IMR-90 (cell line): ENCODE measurements at regions not wholly inside any gene's neighbourhood (a gene's known extent, or its start where the extent isn't known, plus 50 kb on each side); places are given as distances from the start of the nearest gene placed in this dataset.

Experiments used
- ATAC-seq: fragments of 200-7000 bp; cut with Tn5 transposase; 2 replicates; pipeline ENCODE4 v1.9.1; 2020; ENCODE audit warnings: low read depth, mild to moderate bottlenecking, moderate library complexity
- BruUV-seq: library from RNA; stranded (reverse); fragments of 400-500 nt; replicated peaks from 2 replicates; lab custom pipeline; 2021; lab: Mats Ljungman, UMichigan
- CTCF ChIA-PET: fragments of 300-600 bp; formaldehyde crosslinking; extraction: SDS; loops from one replicate; lab custom pipeline; 2021; ENCODE audit warnings: antibody characterized with exemption; lab: Yijun Ruan, JAX
- POLR2A ChIA-PET: fragments of 300-600 bp; sonication (Branson Sonifier 250); formaldehyde crosslinking; loops from one replicate; lab custom pipeline; 2022; ENCODE audit warnings: antibody characterized with exemption; ENCODE audit not compliant: unreplicated experiment; lab: Charles Lee
- DNase-seq: peaks from one replicate; pipeline ENCODE4 v3.0.0; 2013
- H2AFZ ChIP-seq: replicated peaks from 2 replicates; pipeline ENCODE3; 2013; ENCODE audit warnings: low read length, mild to moderate bottlenecking; ENCODE audit not compliant: poor library complexity
- H2AK5ac ChIP-seq: 2 replicates; pipeline ENCODE4 v1.6.1; 2013; ENCODE audit warnings: low read depth, low read length, inconsistent platforms
- H2AK9ac ChIP-seq: replicated peaks from 2 replicates; pipeline ENCODE3; 2013; ENCODE audit warnings: mild to moderate bottlenecking, low read depth, low read length, moderate library complexity; ENCODE audit not compliant: poor library complexity
- H2BK120ac ChIP-seq: 2 replicates; pipeline ENCODE4 v1.6.1; 2013; ENCODE audit warnings: low read depth, low read length, inconsistent platforms
- H2BK15ac ChIP-seq: 3 replicates; pipeline ENCODE4 v1.6.1; 2013; ENCODE audit warnings: low read depth, low read length, inconsistent platforms
- H2BK20ac ChIP-seq: 2 replicates; pipeline ENCODE4 v1.6.1; 2013; ENCODE audit warnings: low read depth, mild to moderate bottlenecking, inconsistent platforms, low read length, moderate library complexity
- H2BK5ac ChIP-seq: 2 replicates; pipeline ENCODE4 v1.6.1; 2013; ENCODE audit warnings: mild to moderate bottlenecking, low read depth, low read length, inconsistent platforms; ENCODE audit not compliant: poor library complexity, severe bottlenecking
- H3K14ac ChIP-seq: replicated peaks from 2 replicates; pipeline ENCODE4 v1.6.1; 2013; ENCODE audit warnings: low read depth, low read length, inconsistent platforms
- H3K18ac ChIP-seq: 2 replicates; pipeline ENCODE4 v1.6.1; 2013; ENCODE audit warnings: low read depth, low read length, control low read depth
- H3K23ac ChIP-seq: 2 replicates; pipeline ENCODE4 v1.6.1; 2013; ENCODE audit warnings: low read depth, low read length, inconsistent platforms
- H3K27ac ChIP-seq: 2 replicates; pipeline ENCODE4 v1.5.1; 2013; ENCODE audit warnings: mild to moderate bottlenecking, control low read depth, low read length; ENCODE audit not compliant: insufficient read depth
- H3K27me3 ChIP-seq: 2 replicates; pipeline ENCODE4 v1.6.1; 2013; ENCODE audit warnings: low read length; ENCODE audit not compliant: control insufficient read depth, insufficient read depth
- H3K36me3 ChIP-seq: 2 replicates; pipeline ENCODE4 v1.6.1; 2013; ENCODE audit warnings: low read length, mixed read lengths; ENCODE audit not compliant: control insufficient read depth, insufficient read depth
- H3K4ac ChIP-seq: 2 replicates; pipeline ENCODE4 v1.6.1; 2013; ENCODE audit warnings: low read depth, low read length, inconsistent platforms
- H3K4me1 ChIP-seq: 2 replicates; pipeline ENCODE4 v1.6.1; 2013; ENCODE audit warnings: low read length, mixed read lengths; ENCODE audit not compliant: control insufficient read depth, insufficient read depth
- H3K4me2 ChIP-seq: 2 replicates; pipeline ENCODE4 v1.6.1; 2013; ENCODE audit warnings: low read depth, mild to moderate bottlenecking, control low read depth, low read length, moderate library complexity
- H3K4me3 ChIP-seq: 2 replicates; pipeline ENCODE4 v1.5.1; 2013; ENCODE audit warnings: low read depth, mild to moderate bottlenecking, control low read depth, low read length, moderate library complexity; ENCODE audit not compliant: insufficient read depth
- H3K56ac ChIP-seq: 2 replicates; pipeline ENCODE4 v1.6.1; 2013; ENCODE audit warnings: low read length, inconsistent platforms; ENCODE audit not compliant: insufficient read depth; ENCODE audit errors: extremely low read depth
- H3K79me1 ChIP-seq, 2 experiments: 2 replicates each; pipeline ENCODE4 v1.6.1; 2013; ENCODE audit warnings: low read length in 2 of 2, inconsistent platforms in 1 of 2, low read depth in 1 of 2
- H3K9ac ChIP-seq: 2 replicates; pipeline ENCODE4 v1.6.1; 2013; ENCODE audit warnings: low read depth, low read length, control low read depth
- H3K9me1 ChIP-seq: 2 replicates; pipeline ENCODE4 v1.6.1; 2013; ENCODE audit warnings: low read length, inconsistent platforms; ENCODE audit not compliant: insufficient read depth
- H3K9me3 ChIP-seq: 2 replicates; pipeline ENCODE4 v1.6.1; 2013; ENCODE audit warnings: low read length; ENCODE audit not compliant: control insufficient read depth, insufficient read depth
- H4K20me1 ChIP-seq: 2 replicates; pipeline ENCODE4 v1.6.1; 2013; ENCODE audit warnings: low read length, inconsistent platforms; ENCODE audit not compliant: insufficient read depth
- H4K5ac ChIP-seq: 2 replicates; pipeline ENCODE4 v1.6.1; 2013; ENCODE audit warnings: mild to moderate bottlenecking, low read depth, low read length, control low read depth
- H4K8ac ChIP-seq, 2 experiments: 2 replicates each; pipeline ENCODE4 v1.6.1; 2013; ENCODE audit warnings: low read depth in 2 of 2, low read length in 2 of 2, control low read depth in 1 of 2, inconsistent platforms in 1 of 2
- H4K91ac ChIP-seq: 2 replicates; pipeline ENCODE4 v1.6.1; 2013; ENCODE audit warnings: low read depth, low read length, inconsistent platforms; ENCODE audit not compliant: insufficient read depth
- BHLHE40 ChIP-seq: fragments of 150-350 bp; IDR thresholded peaks from 2 replicates; pipeline ENCODE4 v1.6.1; 2016; ENCODE audit warnings: mild to moderate bottlenecking, low read depth, low read length
- CEBPB ChIP-seq: IDR thresholded peaks from 2 replicates; pipeline ENCODE4 v1.6.1; 2012; ENCODE audit warnings: low read depth, low read length, improper control_type of control experiment
- CHD1 ChIP-seq: IDR thresholded peaks from 2 replicates; pipeline ENCODE4 v1.6.1; 2012; ENCODE audit warnings: low read depth, low read length, improper control_type of control experiment
- FOS ChIP-seq: fragments of 150-350 bp; IDR thresholded peaks from 2 replicates; pipeline ENCODE4 v1.6.1; 2016; ENCODE audit warnings: low read depth, low read length
- MAFK ChIP-seq: IDR thresholded peaks from 2 replicates; pipeline ENCODE4 v1.6.1; 2012; ENCODE audit warnings: low read depth, low read length, improper control_type of control experiment
- MAZ ChIP-seq: IDR thresholded peaks from 2 replicates; pipeline ENCODE4 v1.6.1; 2012; ENCODE audit warnings: low read depth, mild to moderate bottlenecking, low read length, improper control_type of control experiment, moderate library complexity, borderline replicate concordance
- MXI1 ChIP-seq: IDR thresholded peaks from 2 replicates; pipeline ENCODE4 v1.6.1; 2012; ENCODE audit warnings: low read depth, mild to moderate bottlenecking, low read length, moderate library complexity, borderline replicate concordance
- NFE2L2 ChIP-seq: fragments of 150-350 bp; IDR thresholded peaks from 2 replicates; pipeline ENCODE4 v1.6.1; 2016; ENCODE audit warnings: low read depth, mild to moderate bottlenecking, low read length
- RAD21 ChIP-seq: IDR thresholded peaks from 2 replicates; pipeline ENCODE4 v1.6.1; 2012; ENCODE audit warnings: low read length, improper control_type of control experiment
- RCOR1 ChIP-seq: IDR thresholded peaks from 2 replicates; pipeline ENCODE4 v1.6.1; 2012; ENCODE audit warnings: mild to moderate bottlenecking, low read length, improper control_type of control experiment; ENCODE audit not compliant: insufficient replicate concordance
- RFX5 ChIP-seq: IDR thresholded peaks from 2 replicates; pipeline ENCODE4 v1.8.0; 2012; ENCODE audit warnings: low read depth, mild to moderate bottlenecking, low read length, moderate library complexity
- SMC3 ChIP-seq: fragments of 150-350 bp; IDR thresholded peaks from 2 replicates; pipeline ENCODE4 v1.6.1; 2016; ENCODE audit warnings: low read depth, mild to moderate bottlenecking, antibody characterized with exemption, low read length, moderate library complexity
- WGBS, 2 experiments: methylation state at CpG; one replicate each; pipeline versions ENCODE4 v1.1.5 to v1.1.7; 2013; ENCODE audit warnings: missing lambda C conversion rate in 2 of 2; ENCODE audit not compliant: insufficient read length in 1 of 2; ENCODE audit errors: extremely low coverage in 2 of 2; 5-methylcytosine and 5-hydroxymethylcytosine counted together
- dilution Hi-C: fragments of 300-500 bp; cut with HindIII; formaldehyde crosslinking; loops from one replicate; pipeline ENCODE4 v1.14.3; 2018; ENCODE audit warnings: low sequenced_read_pairs; ENCODE audit not compliant: unreplicated experiment
- in situ Hi-C: fragments of 300-500 bp; cut with MboI; formaldehyde crosslinking; loops from 3 replicates; pipeline ENCODE4 v1.14.3; 2019; ENCODE audit warnings: low sequenced_read_pairs, inconsistent platforms, mixed read lengths
- intact Hi-C: fragments of 100-400 bp; cut with micrococcal nuclease; formaldehyde crosslinking; loops from 2 replicates; pipeline ENCODE4 v1.10.0; 2022
- TF ChIP-seq, protein P1 (sequence below): conservative IDR thresholded peaks from 2 replicates; pipeline ENCODE4 v1.5.1; 2012; ENCODE audit warnings: mild to moderate bottlenecking, low read depth, low read length, improper control_type of control experiment
- TF ChIP-seq, protein P2 (sequence below): fragments of 150-350 bp; IDR thresholded peaks from 2 replicates; pipeline ENCODE4 v1.6.1; 2017; ENCODE audit warnings: mild to moderate bottlenecking, antibody characterized with exemption, low read length, low read depth
- TF ChIP-seq, protein P3 (sequence below): fragments of 150-350 bp; IDR thresholded peaks from 2 replicates; pipeline ENCODE4 v1.6.1; 2016; ENCODE audit warnings: low read depth, mild to moderate bottlenecking, low read length, moderate library complexity, borderline replicate concordance

DNA sequence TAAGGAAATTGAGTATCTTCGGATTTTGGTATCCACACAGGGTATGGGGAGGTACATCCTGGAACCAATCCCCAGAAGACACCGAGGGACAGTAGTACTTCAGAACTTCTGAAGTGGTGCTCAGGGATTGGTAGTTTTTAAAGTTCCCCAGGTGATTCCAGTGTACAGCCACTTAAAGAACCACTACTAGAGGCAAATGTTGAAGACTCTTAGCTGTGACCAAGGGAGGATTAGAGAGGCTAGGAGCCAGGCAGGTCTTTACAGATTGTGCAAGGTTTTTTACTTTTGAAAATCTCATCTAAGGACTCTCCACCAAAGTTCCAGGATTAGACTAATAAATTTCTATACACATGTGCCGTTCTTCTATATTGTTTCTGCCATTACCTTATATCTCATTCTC, 52.9 kb upstream of the GLS start:
- Histone ChIP-seq H3K4ac (no peak overlapping the region), H2AK9ac (no peak overlapping the region), H4K8ac (no peak overlapping the region), H3K56ac (no peak overlapping the region), H3K4me1 (no peaks in the 10 kb centered on the region), H4K20me1 (no peaks in the 10 kb centered on the region), H4K5ac (no peak overlapping the region), H3K9me1 (no peaks in the 10 kb centered on the region), H3K14ac (no peak overlapping the region), H4K91ac (no peak overlapping the region), H2AFZ (no peak overlapping the region), H3K4me2 (no peak overlapping the region), H3K36me3 (no peaks in the 10 kb centered on the region), H3K27me3 (no peaks in the 10 kb centered on the region), H2BK5ac (no peak overlapping the region), H3K27ac (no peak overlapping the region), H2BK15ac (no peak overlapping the region), H3K23ac (no peak overlapping the region), H2BK120ac (no peak overlapping the region), H3K18ac (no peak overlapping the region), H3K9me3 (no peaks in the 10 kb centered on the region), H3K4me3 (no peak overlapping the region), H2AK5ac (no peak overlapping the region), H2BK20ac (no peak overlapping the region), H3K9ac (no peak overlapping the region), H3K79me1 (no peaks in the 10 kb centered on the region)
- no peak for TF ChIP-seq CHD1
- TF ChIP-seq RAD21 = no peak
- TF ChIP-seq RFX5 = no peak
- TF ChIP-seq MAFK = no peak
- TF ChIP-seq BHLHE40 = no peak
- TF ChIP-seq, protein P1, sequence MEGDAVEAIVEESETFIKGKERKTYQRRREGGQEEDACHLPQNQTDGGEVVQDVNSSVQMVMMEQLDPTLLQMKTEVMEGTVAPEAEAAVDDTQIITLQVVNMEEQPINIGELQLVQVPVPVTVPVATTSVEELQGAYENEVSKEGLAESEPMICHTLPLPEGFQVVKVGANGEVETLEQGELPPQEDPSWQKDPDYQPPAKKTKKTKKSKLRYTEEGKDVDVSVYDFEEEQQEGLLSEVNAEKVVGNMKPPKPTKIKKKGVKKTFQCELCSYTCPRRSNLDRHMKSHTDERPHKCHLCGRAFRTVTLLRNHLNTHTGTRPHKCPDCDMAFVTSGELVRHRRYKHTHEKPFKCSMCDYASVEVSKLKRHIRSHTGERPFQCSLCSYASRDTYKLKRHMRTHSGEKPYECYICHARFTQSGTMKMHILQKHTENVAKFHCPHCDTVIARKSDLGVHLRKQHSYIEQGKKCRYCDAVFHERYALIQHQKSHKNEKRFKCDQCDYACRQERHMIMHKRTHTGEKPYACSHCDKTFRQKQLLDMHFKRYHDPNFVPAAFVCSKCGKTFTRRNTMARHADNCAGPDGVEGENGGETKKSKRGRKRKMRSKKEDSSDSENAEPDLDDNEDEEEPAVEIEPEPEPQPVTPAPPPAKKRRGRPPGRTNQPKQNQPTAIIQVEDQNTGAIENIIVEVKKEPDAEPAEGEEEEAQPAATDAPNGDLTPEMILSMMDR = no peak
- TF ChIP-seq FOS = no peak
- no peak for TF ChIP-seq RCOR1
- no peak for TF ChIP-seq NFE2L2
- TF ChIP-seq MXI1 = no peak
- no peak for TF ChIP-seq CEBPB
- TF ChIP-seq MAZ = no peak
- TF ChIP-seq, protein P2, sequence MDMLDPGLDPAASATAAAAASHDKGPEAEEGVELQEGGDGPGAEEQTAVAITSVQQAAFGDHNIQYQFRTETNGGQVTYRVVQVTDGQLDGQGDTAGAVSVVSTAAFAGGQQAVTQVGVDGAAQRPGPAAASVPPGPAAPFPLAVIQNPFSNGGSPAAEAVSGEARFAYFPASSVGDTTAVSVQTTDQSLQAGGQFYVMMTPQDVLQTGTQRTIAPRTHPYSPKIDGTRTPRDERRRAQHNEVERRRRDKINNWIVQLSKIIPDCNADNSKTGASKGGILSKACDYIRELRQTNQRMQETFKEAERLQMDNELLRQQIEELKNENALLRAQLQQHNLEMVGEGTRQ = no peak
- TF ChIP-seq SMC3 = no peak
- TF ChIP-seq, protein P3, sequence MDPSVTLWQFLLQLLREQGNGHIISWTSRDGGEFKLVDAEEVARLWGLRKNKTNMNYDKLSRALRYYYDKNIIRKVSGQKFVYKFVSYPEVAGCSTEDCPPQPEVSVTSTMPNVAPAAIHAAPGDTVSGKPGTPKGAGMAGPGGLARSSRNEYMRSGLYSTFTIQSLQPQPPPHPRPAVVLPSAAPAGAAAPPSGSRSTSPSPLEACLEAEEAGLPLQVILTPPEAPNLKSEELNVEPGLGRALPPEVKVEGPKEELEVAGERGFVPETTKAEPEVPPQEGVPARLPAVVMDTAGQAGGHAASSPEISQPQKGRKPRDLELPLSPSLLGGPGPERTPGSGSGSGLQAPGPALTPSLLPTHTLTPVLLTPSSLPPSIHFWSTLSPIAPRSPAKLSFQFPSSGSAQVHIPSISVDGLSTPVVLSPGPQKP = no peak
- in situ Hi-C loops (no loop called here), dilution Hi-C loops (no loop called here), intact Hi-C loops (no loop called here)
- ChIA-PET POLR2A (no interaction called here), CTCF (no interaction called here)
- no TSS peak for BruUV-seq
- DNase-seq (no peak), ATAC-seq (no peak)
- WGBS, 2 experiments = no CpG with 5 or more reads among the region's 3 CpGs
